Peyer's patch (tissue), 4 donors: ENCODE measurements at regions not wholly inside any gene's neighbourhood (a gene's known extent, or its start where the extent isn't known, plus 50 kb on each side); places are given as distances from the start of the nearest gene placed in this dataset.

Experiments used
- POLR2A ChIP-seq, 2 donors: fragments of 450-650 bp; IDR thresholded peaks; one replicate each; pipeline ENCODE4 v1.5.1; 2017; ENCODE audit warnings: antibody characterized with exemption in 2 of 2, mild to moderate bottlenecking in 2 of 2, moderate library complexity in 2 of 2
- TF ChIP-seq, protein P1 (sequence below), 6 experiments: fragments of 450-650 bp in 4 of 6; fragments of 200-600 bp in 2 of 6; sonication (generic) in 1 of 6; IDR thresholded peaks; one replicate each; pipeline ENCODE4 v1.5.1; 2017 to 2019; ENCODE audit warnings: antibody characterized with exemption in 6 of 6, mild to moderate bottlenecking in 3 of 6, moderate library complexity in 1 of 6

DNA sequence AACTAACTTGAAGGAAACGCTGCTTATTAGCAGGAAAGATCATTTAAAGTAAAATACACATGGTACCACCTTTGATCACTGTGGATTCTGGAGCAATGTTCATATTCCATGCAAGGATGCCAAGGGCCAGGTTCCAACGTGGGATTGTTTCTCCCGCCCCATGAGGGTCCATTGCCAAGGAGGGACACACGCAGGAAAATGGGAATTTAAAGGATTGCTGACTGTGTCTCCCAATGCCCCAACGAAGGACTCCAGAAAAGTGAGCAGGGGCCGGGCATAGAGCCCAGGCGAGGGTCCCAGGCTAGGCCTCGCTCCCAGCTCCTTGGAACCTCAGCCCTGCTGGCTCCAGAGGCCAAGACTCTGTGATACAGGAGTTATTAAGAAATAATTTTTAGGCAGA lies 111.2 kb downstream of the DACT2 start:
- TF ChIP-seq, protein P1, sequence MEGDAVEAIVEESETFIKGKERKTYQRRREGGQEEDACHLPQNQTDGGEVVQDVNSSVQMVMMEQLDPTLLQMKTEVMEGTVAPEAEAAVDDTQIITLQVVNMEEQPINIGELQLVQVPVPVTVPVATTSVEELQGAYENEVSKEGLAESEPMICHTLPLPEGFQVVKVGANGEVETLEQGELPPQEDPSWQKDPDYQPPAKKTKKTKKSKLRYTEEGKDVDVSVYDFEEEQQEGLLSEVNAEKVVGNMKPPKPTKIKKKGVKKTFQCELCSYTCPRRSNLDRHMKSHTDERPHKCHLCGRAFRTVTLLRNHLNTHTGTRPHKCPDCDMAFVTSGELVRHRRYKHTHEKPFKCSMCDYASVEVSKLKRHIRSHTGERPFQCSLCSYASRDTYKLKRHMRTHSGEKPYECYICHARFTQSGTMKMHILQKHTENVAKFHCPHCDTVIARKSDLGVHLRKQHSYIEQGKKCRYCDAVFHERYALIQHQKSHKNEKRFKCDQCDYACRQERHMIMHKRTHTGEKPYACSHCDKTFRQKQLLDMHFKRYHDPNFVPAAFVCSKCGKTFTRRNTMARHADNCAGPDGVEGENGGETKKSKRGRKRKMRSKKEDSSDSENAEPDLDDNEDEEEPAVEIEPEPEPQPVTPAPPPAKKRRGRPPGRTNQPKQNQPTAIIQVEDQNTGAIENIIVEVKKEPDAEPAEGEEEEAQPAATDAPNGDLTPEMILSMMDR (IDR thresholded peaks at IDR 0.05): no peak
- TF ChIP-seq POLR2A (IDR thresholded peaks at IDR 0.05): no peak
